Smooth muscle cell (in vitro differentiated cells): ENCODE measurements at regions not wholly inside any gene's neighbourhood (a gene's known extent, or its start where the extent isn't known, plus 50 kb on each side); places are given as distances from the start of the nearest gene placed in this dataset.

Experiments
- DNase-seq: peaks from one replicate; lab custom pipeline; 2025; ENCODE audit not compliant: unreplicated experiment; lab: John Stamatoyannopoulos, UW
- H2AFZ ChIP-seq: fragments of 200-600 bp; sonication (generic); 2 replicates; pipeline ENCODE4 v1.6.0; 2016; ENCODE audit warnings: antibody characterized with exemption, low read depth, mild to moderate bottlenecking
- H3F3A ChIP-seq: fragments of 200-600 bp; sonication (generic); 2 replicates; pipeline ENCODE4 v1.6.0; 2017; ENCODE audit warnings: antibody characterized with exemption, low read depth
- H3K27ac ChIP-seq: fragments of 200-600 bp; sonication (generic); 2 replicates; pipeline ENCODE4 v1.5.1; 2016; ENCODE audit warnings: low read depth, mild to moderate bottlenecking
- H3K27me3 ChIP-seq: fragments of 200-600 bp; sonication (generic); 2 replicates; pipeline ENCODE4 v1.6.1; 2016; ENCODE audit warnings: low read depth, mild to moderate bottlenecking
- H3K36me3 ChIP-seq: fragments of 200-600 bp; sonication (generic); 2 replicates; pipeline ENCODE4 v1.5.1; 2016; ENCODE audit warnings: low read depth
- H3K4me1 ChIP-seq: fragments of 200-600 bp; sonication (generic); 2 replicates; pipeline ENCODE4 v1.5.1; 2016; ENCODE audit warnings: low read depth
- H3K4me2 ChIP-seq: fragments of 200-600 bp; sonication (generic); 2 replicates; pipeline ENCODE4 v1.6.0; 2016; ENCODE audit warnings: mild to moderate bottlenecking
- H3K4me3 ChIP-seq: fragments of 200-600 bp; sonication (generic); 2 replicates; pipeline ENCODE4 v1.5.1; 2016; ENCODE audit warnings: mild to moderate bottlenecking
- H3K79me2 ChIP-seq: fragments of 200-600 bp; sonication (generic); 2 replicates; pipeline ENCODE4 v1.6.0; 2016; ENCODE audit warnings: low read depth, mild to moderate bottlenecking
- H3K9ac ChIP-seq: fragments of 200-600 bp; sonication (generic); 2 replicates; pipeline ENCODE4 v1.6.0; 2016; ENCODE audit warnings: low read depth
- H3K9me3 ChIP-seq: fragments of 200-600 bp; sonication (generic); replicated peaks from 2 replicates; pipeline ENCODE4 v1.5.1; 2016; ENCODE audit warnings: low read depth
- H4K20me1 ChIP-seq: fragments of 200-600 bp; sonication (generic); 2 replicates; pipeline ENCODE4 v1.6.0; 2016; ENCODE audit warnings: low read depth
- WGBS: methylation state at CpG from one replicate; pipeline ENCODE4 v1.1.7; 2016; ENCODE audit warnings: low lambda C conversion rate; 5-methylcytosine and 5-hydroxymethylcytosine counted together
- TF ChIP-seq, protein P1 (sequence below): fragments of 200-600 bp; sonication (generic); IDR thresholded peaks from 2 replicates; pipeline ENCODE4 v1.5.1; 2017; ENCODE audit warnings: borderline replicate concordance, mild to moderate bottlenecking, antibody characterized with exemption; ENCODE audit not compliant: insufficient read depth, poor library complexity, severe bottlenecking

- H3K36me3 ChIP-seq = no peaks in the 10 kb centered on the region
- no peaks in the 10 kb centered on the region for H3F3A ChIP-seq
- no peak overlapping the region for H3K4me3 ChIP-seq
- no peaks in the 10 kb centered on the region for H3K79me2 ChIP-seq
- H3K4me1 ChIP-seq = no peaks in the 10 kb centered on the region
- no peak overlapping the region for H3K4me2 ChIP-seq
- TF ChIP-seq, protein P1, sequence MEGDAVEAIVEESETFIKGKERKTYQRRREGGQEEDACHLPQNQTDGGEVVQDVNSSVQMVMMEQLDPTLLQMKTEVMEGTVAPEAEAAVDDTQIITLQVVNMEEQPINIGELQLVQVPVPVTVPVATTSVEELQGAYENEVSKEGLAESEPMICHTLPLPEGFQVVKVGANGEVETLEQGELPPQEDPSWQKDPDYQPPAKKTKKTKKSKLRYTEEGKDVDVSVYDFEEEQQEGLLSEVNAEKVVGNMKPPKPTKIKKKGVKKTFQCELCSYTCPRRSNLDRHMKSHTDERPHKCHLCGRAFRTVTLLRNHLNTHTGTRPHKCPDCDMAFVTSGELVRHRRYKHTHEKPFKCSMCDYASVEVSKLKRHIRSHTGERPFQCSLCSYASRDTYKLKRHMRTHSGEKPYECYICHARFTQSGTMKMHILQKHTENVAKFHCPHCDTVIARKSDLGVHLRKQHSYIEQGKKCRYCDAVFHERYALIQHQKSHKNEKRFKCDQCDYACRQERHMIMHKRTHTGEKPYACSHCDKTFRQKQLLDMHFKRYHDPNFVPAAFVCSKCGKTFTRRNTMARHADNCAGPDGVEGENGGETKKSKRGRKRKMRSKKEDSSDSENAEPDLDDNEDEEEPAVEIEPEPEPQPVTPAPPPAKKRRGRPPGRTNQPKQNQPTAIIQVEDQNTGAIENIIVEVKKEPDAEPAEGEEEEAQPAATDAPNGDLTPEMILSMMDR = no peak
- H2AFZ ChIP-seq = no peak overlapping the region
- no peak overlapping the region for H3K9ac ChIP-seq
- no peaks in the 10 kb centered on the region for H4K20me1 ChIP-seq
- H3K9me3 ChIP-seq = no peaks in the 10 kb centered on the region
- no peak overlapping the region for H3K27ac ChIP-seq
- 80% methylated on average over 1 of the region's 1 CpG for WGBS
- no peaks in the 10 kb centered on the region for H3K27me3 ChIP-seq
- DNase-seq = no peak
Measured at GRCh38 chr4:148550788-148551187, 108.6 kb upstream of the NR3C2 start.

GRCh38 chr4:148542922-148543623, 100.9 kb upstream of the NR3C2 start:
- Histone ChIP-seq H3F3A (no peaks in the 10 kb centered on the region), H4K20me1 (no peaks in the 10 kb centered on the region), H3K9ac (no peak overlapping the region), H3K4me2 (no peak overlapping the region), H3K9me3 (no peaks in the 10 kb centered on the region), H3K79me2 (no peaks in the 10 kb centered on the region), H3K27me3 (no peaks in the 10 kb centered on the region), H3K4me1 (no peaks in the 10 kb centered on the region), H3K4me3 (no peak overlapping the region), H3K27ac (no peak overlapping the region), H2AFZ (no peak overlapping the region), H3K36me3 (no peaks in the 10 kb centered on the region)
- 93% methylated on average over 4 of the region's 4 CpGs for WGBS
- TF ChIP-seq, protein P1 = no peak
- DNase-seq = no peak

DNA sequence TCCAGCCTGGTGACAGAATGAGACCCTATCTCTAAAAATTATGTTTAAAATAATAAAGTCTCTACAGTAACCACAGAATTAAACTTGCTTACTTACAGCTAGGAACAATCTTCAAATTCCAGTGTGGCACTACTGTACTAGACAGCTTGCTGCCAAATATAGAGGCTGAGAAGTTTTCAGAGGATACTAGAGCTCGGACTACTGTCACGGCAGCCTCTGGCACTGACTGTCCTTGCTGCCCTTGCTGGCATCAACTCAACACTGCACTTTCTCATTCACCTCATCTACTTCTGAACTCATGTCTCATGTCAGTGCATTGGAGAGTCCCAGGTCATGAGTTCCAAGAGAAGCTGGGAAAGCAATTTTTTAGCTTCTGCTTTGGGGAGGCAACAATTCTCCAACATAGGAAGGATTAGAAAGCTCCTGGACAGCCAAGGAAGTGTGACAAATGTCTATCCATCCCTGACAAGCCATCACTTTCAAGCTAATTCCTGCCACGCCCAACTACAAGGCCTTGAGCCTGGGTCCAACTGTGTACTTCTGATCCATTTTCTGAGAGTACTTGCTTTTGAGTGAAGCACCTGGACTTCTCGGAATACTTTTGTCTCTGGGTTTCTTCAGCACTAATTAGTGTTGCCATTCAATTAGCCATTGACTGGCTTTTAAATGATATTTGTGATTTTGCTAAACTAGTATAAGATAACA, 98.6 kb upstream of the NR3C2 start:
- Histone ChIP-seq H3K27me3 (no peaks in the 10 kb centered on the region), H3K4me2 (no peak overlapping the region), H3F3A (no peaks in the 10 kb centered on the region), H2AFZ (no peak overlapping the region), H3K9ac (no peak overlapping the region), H3K36me3 (no peaks in the 10 kb centered on the region), H3K4me3 (no peak overlapping the region), H3K4me1 (no peaks in the 10 kb centered on the region), H4K20me1 (no peaks in the 10 kb centered on the region), H3K27ac (no peak overlapping the region), H3K79me2 (no peaks in the 10 kb centered on the region), H3K9me3 (no peaks in the 10 kb centered on the region)
- 81% methylated on average over 4 of the region's 4 CpGs for WGBS
- no peak for DNase-seq
- TF ChIP-seq, protein P1 = no peak
